A549 (cell line): ENCODE measurements at regions not wholly inside any gene's neighbourhood (a gene's known extent, or its start where the extent isn't known, plus 50 kb on each side); places are given as distances from the start of the nearest gene placed in this dataset.
A peak's percentile ranks its signal among the peaks of the same experiment; 100 is the strongest.

ENCODE experiments used
- ATAC-seq, 2 experiments: fragments of 200-7000 bp in 1 of 2; fragments of >200 bp in 1 of 2; cut with Nextera tagmentation in 1 of 2; cut with Tn5 transposase in 1 of 2; 3 replicates each; pipeline versions ENCODE4 v1.8.0 to v1.9.1; 2018 to 2020; ENCODE audit warnings: mild to moderate bottlenecking in 1 of 2, moderate library complexity in 1 of 2
- CTCF ChIA-PET: fragments of 300-600 bp; sonication (Branson Sonifier 250); formaldehyde crosslinking; extraction: SDS; loops from one replicate; lab custom pipeline; 2021; ENCODE audit warnings: antibody characterized with exemption, inconsistent platforms; lab: Yijun Ruan, JAX
- POLR2A ChIA-PET: fragments of 350-600 bp; formaldehyde crosslinking; extraction: SDS; loops from one replicate; lab custom pipeline; 2021; ENCODE audit warnings: antibody characterized with exemption, inconsistent platforms; lab: Yijun Ruan, JAX
- DNase-seq, 2 experiments: peaks; one replicate each; pipeline versions ENCODE4 v3.0.0 to v3.0.0-alpha.2; 2011 to 2016; ENCODE audit warnings: low read depth in 1 of 2, low spot score in 1 of 2
- FAIRE-seq: peaks from 2 replicates; lab custom pipeline; 2011; peaks lifted over from hg19 to GRCh38; lab: Jason Lieb, UNC
- H3K27ac ChIP-seq, 2 experiments: fragments of >200 bp; sonication (Bioruptor Twin); formaldehyde crosslinking; 3 replicates each; pipeline ENCODE4 v1.5.1; 2016 to 2017
- H3K4me1 ChIP-seq: fragments of >200 bp; sonication (Bioruptor Twin); formaldehyde crosslinking; 3 replicates; pipeline ENCODE4 v1.6.1; 2016
- H3K4me2 ChIP-seq: fragments of >200 bp; sonication (Bioruptor Twin); formaldehyde crosslinking; 3 replicates; pipeline ENCODE4 v1.6.1; 2016
- H3K4me3 ChIP-seq: fragments of >200 bp; sonication (Bioruptor Twin); formaldehyde crosslinking; 3 replicates; pipeline ENCODE4 v1.5.1; 2016
- H3K9me3 ChIP-seq: fragments of >200 bp; sonication (Bioruptor Twin); formaldehyde crosslinking; 3 replicates; pipeline ENCODE4 v1.6.1; 2016
- ATOH8 ChIP-seq: fragments of 250-450 bp; sonication (Bioruptor Pico); IDR thresholded peaks from 2 replicates; pipeline ENCODE4 v1.5.0; 2020; ENCODE audit warnings: low read depth, mild to moderate bottlenecking, moderate library complexity
- CHD4 ChIP-seq: fragments of 200-600 bp; sonication (generic); IDR thresholded peaks from 2 replicates; pipeline ENCODE4 v1.6.1; 2016; ENCODE audit warnings: antibody characterized with exemption, mild to moderate bottlenecking, borderline replicate concordance
- CTCF ChIP-seq: fragments of >200 bp; sonication (Bioruptor Twin); formaldehyde crosslinking; IDR thresholded peaks from 3 replicates; pipeline ENCODE4 v1.5.1; 2016
- EHF ChIP-seq: fragments of 250-450 bp; sonication (Bioruptor Pico); IDR thresholded peaks from 2 replicates; pipeline ENCODE4 v1.5.0; 2020; ENCODE audit warnings: mild to moderate bottlenecking
- ESRRA ChIP-seq: fragments of 150-350 bp; IDR thresholded peaks from 2 replicates; pipeline ENCODE4 v1.6.1; 2014; ENCODE audit warnings: mild to moderate bottlenecking, low read length, borderline replicate concordance
- HDAC2 ChIP-seq: fragments of 200-600 bp; sonication (generic); IDR thresholded peaks from 2 replicates; pipeline ENCODE4 v1.6.1; 2016
- JUN ChIP-seq, 2 experiments: fragments of >200 bp; sonication (Bioruptor Twin); formaldehyde crosslinking; IDR thresholded peaks; 2 replicates in 1 of 2; 3 replicates in 1 of 2; pipeline ENCODE4 v1.6.1; 2016 to 2017
- PBX3 ChIP-seq: IDR thresholded peaks from 2 replicates; pipeline ENCODE4 v1.6.1; 2012
- RAD21 ChIP-seq, 2 experiments: fragments of >200 bp in 1 of 2; sonication (Bioruptor Twin) in 1 of 2; formaldehyde crosslinking in 1 of 2; IDR thresholded peaks in 1 of 2; conservative IDR thresholded peaks in 1 of 2; 2 replicates in 1 of 2; 3 replicates in 1 of 2; pipeline ENCODE4 v1.6.1; 2012 to 2018; ENCODE audit warnings: inconsistent platforms in 1 of 2
- RARB ChIP-seq: fragments of 250-450 bp; sonication (Bioruptor Pico); IDR thresholded peaks from 2 replicates; pipeline ENCODE4 v1.8.0; 2021; ENCODE audit warnings: mild to moderate bottlenecking, moderate library complexity
- REST ChIP-seq: fragments of 200-600 bp; sonication (generic); IDR thresholded peaks from 2 replicates; pipeline ENCODE4 v1.6.1; 2016; ENCODE audit warnings: antibody characterized with exemption, mild to moderate bottlenecking, moderate library complexity
- RFX5 ChIP-seq: fragments of 450-650 bp; IDR thresholded peaks from 2 replicates; pipeline ENCODE4 v1.7.1; 2014; ENCODE audit warnings: antibody characterized with exemption, mild to moderate bottlenecking, moderate library complexity
- SMC3 ChIP-seq: fragments of >200 bp; sonication (Bioruptor Twin); formaldehyde crosslinking; IDR thresholded peaks from 3 replicates; pipeline ENCODE4 v1.6.1; 2018; ENCODE audit warnings: inconsistent platforms
- TP53 ChIP-seq: fragments of 250-450 bp; sonication (Bioruptor Pico); IDR thresholded peaks from 2 replicates; pipeline ENCODE4 v1.5.0; 2021; ENCODE audit warnings: mild to moderate bottlenecking, moderate library complexity
- ZC3H11A ChIP-seq: fragments of 450-650 bp; IDR thresholded peaks from 2 replicates; pipeline ENCODE4 v1.6.1; 2014; ENCODE audit warnings: antibody characterized with exemption, mild to moderate bottlenecking
- ZSCAN20 ChIP-seq: fragments of 250-450 bp; sonication (Bioruptor Pico); IDR thresholded peaks from 2 replicates; pipeline ENCODE4 v1.8.0; 2022; ENCODE audit warnings: mild to moderate bottlenecking, moderate library complexity
- whole genome bisulfite sequencing: methylation state at CpG from one replicate; pipeline ENCODE4 v1.1.6; 2017; ENCODE audit errors: missing lambda C conversion rate; 5-methylcytosine and 5-hydroxymethylcytosine counted together

GRCh38 chr14:27211741-27212140 lies 613.9 kb upstream of the NOVA1 start (continued):
- TF ChIP-seq ATOH8: no peak
- TF ChIP-seq, all 56 proteins: peak for 0

GRCh38 chr14:27222671-27223070 lies 624.8 kb upstream of the NOVA1 start:
- no peak for ATAC-seq
- WGBS: 15% methylated on average over 2 of the region's 2 CpGs
- TF ChIP-seq REST (no peak), ZSCAN20 (CRISPR knock-in tag) (no peak), ESRRA (no peak), RARB (no peak), RAD21 (conservative IDR thresholded peaks at IDR 0.05 in 1 of 2, IDR thresholded peaks at IDR 0.05 in 1 of 2) (no peak)
- CTCF ChIA-PET: no interaction called here
- Histone ChIP-seq H3K4me2 (no peak overlapping the region), H3K4me3 (no peak overlapping the region), H3K27ac (no peak overlapping the region), H3K4me1 (no peaks in the 10 kb centered on the region), H3K9me3 (no peaks in the 10 kb centered on the region; the same call in 2 of the 3 replicates)
- peak; percentile 13 for FAIRE-seq
- no peak for DNase-seq
- POLR2A ChIA-PET: no interaction called here

GRCh38 chr14:27223906-27224305 lies 626.1 kb upstream of the NOVA1 start:
- TF ChIP-seq PBX3: no peak
- no peak for TF ChIP-seq RFX5
- TF ChIP-seq ESRRA: no peak
- no peak for TF ChIP-seq TP53 (CRISPR knock-in tag)
- no peak for TF ChIP-seq ZC3H11A
- TF ChIP-seq CHD4: no peak
- TF ChIP-seq HDAC2: no peak
- no peak for TF ChIP-seq JUN (IDR thresholded peaks at IDR 0.05)
- TF ChIP-seq SMC3: no peak
- no peak for TF ChIP-seq EHF
- TF ChIP-seq CTCF: no peak
- ATAC-seq: no peak
- FAIRE-seq: no peak
- CTCF ChIA-PET: no interaction called here
- H3K4me2 ChIP-seq: no peak overlapping the region
- POLR2A ChIA-PET: no interaction called here
- no peak overlapping the region for H3K27ac ChIP-seq
- H3K9me3 ChIP-seq: no peaks in the 10 kb centered on the region; the same call in 2 of the 3 replicates
- no peak for DNase-seq
- no peak overlapping the region for H3K4me3 ChIP-seq
- H3K4me1 ChIP-seq: no peaks in the 10 kb centered on the region
